Pancreas (tissue), 10 donors: ENCODE measurements at regions not wholly inside any gene's neighbourhood (a gene's known extent, or its start where the extent isn't known, plus 50 kb on each side); places are given as distances from the start of the nearest gene placed in this dataset.

Experiments used
- ATAC-seq, 4 donors: fragments of 200-7000 bp; cut with Tn5 transposase; one replicate each; pipeline versions ENCODE4 v1.8.0 to v1.9.1; 2020; ENCODE audit warnings: mild to moderate bottlenecking in 4 of 4, moderate library complexity in 4 of 4
- DNase-seq, 6 donors: peaks; one replicate each; pipeline ENCODE4 v3.0.0-alpha.2; 2020
- FAIRE-seq: peaks from 2 replicates; lab custom pipeline; 2012; peaks lifted over from hg19 to GRCh38; lab: Jason Lieb, UNC
- H3K27ac ChIP-seq, 4 donors: fragments of 200-600 bp; sonication (generic); 1 replicate in 3 of 4; 2 replicates in 1 of 4; pipeline versions ENCODE4 v1.5.0 to v1.8.0; 2020
- H3K27me3 ChIP-seq, 4 donors: fragments of 200-600 bp; one replicate each; pipeline ENCODE4 v1.8.0; 2021
- H3K36me3 ChIP-seq, 3 donors: fragments of 200-600 bp; sonication (generic) in 1 of 3; one replicate each; pipeline versions ENCODE4 v1.5.0 to v1.8.0; 2020 to 2021
- H3K4me1 ChIP-seq, 3 donors: fragments of 200-600 bp; one replicate each; pipeline ENCODE4 v1.8.0; 2021
- H3K4me3 ChIP-seq, 4 donors: fragments of 200-600 bp; sonication (generic) in 2 of 4; one replicate each; pipeline versions ENCODE4 v1.5.0 to v1.8.0; 2020 to 2021
- H3K9me3 ChIP-seq, 4 donors: fragments of 200-600 bp; one replicate each; pipeline ENCODE4 v1.8.0; 2021
- CTCF ChIP-seq, 4 donors: fragments of 200-600 bp; sonication (generic) in 3 of 4; IDR thresholded peaks; one replicate each; pipeline versions ENCODE4 v1.5.0 to v1.8.0; 2021; ENCODE audit warnings: antibody characterized with exemption in 4 of 4
- WGBS, 2 donors: extraction: QIAGEN DNeasy Blood & Tissue Kit; methylation state at CpG; one replicate each; pipeline ENCODE4 v1.1.7; 2013; 5-methylcytosine and 5-hydroxymethylcytosine counted together
- intact Hi-C, 3 donors: fragments of 100-400 bp; cut with DNase I; formaldehyde crosslinking; loops; one replicate each; pipeline versions ENCODE4 v1.11.1 to v1.14.2; 2022
- donor health status: healthy with polysubstance abuse.
- donor health status: DM: no; HTN: no; CAD: no; lungs with moderate emphysema.
- donor health status: DM: no; HTN: no; CAD: no.
- donor health status: control.
- donor health status: control.
- donor health status: Bipolar disorder and iron deficiency.
- donor health status: DM: yes; HTN: yes; CAD: no.
- donor health status: DM: no; HTN: no; CAD: no.
- donor health status: DM: no; HTN: no; CAD: no.
- donor health status: DM: yes; HTN: yes; CAD: no.

GRCh38 chr5:116378007-116378776 is 196.4 kb downstream of the SEMA6A start:
- no peak for FAIRE-seq
- 86 to 90% methylated on average over 12 of the region's 12 CpGs for WGBS, 2 donors

GRCh38 chr5:116377276-116378006 is 197.2 kb downstream of the SEMA6A start:
- intact Hi-C loops: no loop called here
- ATAC-seq: no peak
- 83 to 89% methylated on average over 18 of the region's 18 CpGs for WGBS, 2 donors
- H3K4me3 ChIP-seq: no peak overlapping the region
- H3K4me1 ChIP-seq: no peaks in the 10 kb centered on the region
- H3K36me3 ChIP-seq: no peaks in the 10 kb centered on the region
- H3K27me3 ChIP-seq: no peaks in the 10 kb centered on the region
- TF ChIP-seq CTCF (IDR thresholded peaks at IDR 0.05): no peak
- no peak for DNase-seq
- no peak for FAIRE-seq
- no peak overlapping the region for H3K27ac ChIP-seq
- H3K9me3 ChIP-seq: no peaks in the 10 kb centered on the region

More at GRCh38 chr5:116378007-116378776, 196.4 kb downstream of the SEMA6A start:
- H3K27me3 ChIP-seq: no peaks in the 10 kb centered on the region
- TF ChIP-seq CTCF (IDR thresholded peaks at IDR 0.05): no peak
- DNase-seq: no peak
- no peak overlapping the region for H3K27ac ChIP-seq
- no peaks in the 10 kb centered on the region for H3K4me1 ChIP-seq
- peak in 2 of 4 donors; percentile 32 to 41 for ATAC-seq
- H3K4me3 ChIP-seq: no peak overlapping the region
- H3K9me3 ChIP-seq: no peaks in the 10 kb centered on the region
- no peaks in the 10 kb centered on the region for H3K36me3 ChIP-seq
- intact Hi-C loops: no loop called here

- WGBS, 2 donors: 68 to 84% methylated on average over 5 of the region's 5 CpGs
- DNase-seq: no peak
- H3K27ac ChIP-seq: no peak overlapping the region
Measured at GRCh38 chr5:116375926-116376325, 198.7 kb downstream of the SEMA6A start.

GRCh38 chr5:116374434-116374852 is 200.2 kb downstream of the SEMA6A start:
- no peak for DNase-seq
- Histone ChIP-seq H3K9me3 (no peaks in the 10 kb centered on the region), H3K27ac (no peak overlapping the region), H3K4me1 (peaks cover 0 to 7% (median 6%) of the 10 kb centered on the region in 3 donors), H3K27me3 (no peaks in the 10 kb centered on the region), H3K4me3 (no peak overlapping the region), H3K36me3 (no peaks in the 10 kb centered on the region)
- intact Hi-C loops: no loop called here
- 87 to 92% methylated on average over 4 of the region's 4 CpGs for WGBS, 2 donors
- ATAC-seq: no peak
- no peak for FAIRE-seq
- no peak for TF ChIP-seq CTCF (IDR thresholded peaks at IDR 0.05)

More at GRCh38 chr5:116375926-116376325, 198.7 kb downstream of the SEMA6A start:
- intact Hi-C loops: no loop called here
- Histone ChIP-seq H3K4me1 (peaks cover 0 to 7% (median 2%) of the 10 kb centered on the region in 3 donors), H3K27me3 (no peaks in the 10 kb centered on the region), H3K36me3 (no peaks in the 10 kb centered on the region), H3K9me3 (no peaks in the 10 kb centered on the region), H3K4me3 (no peak overlapping the region)
- ATAC-seq (peak in 2 of 4 donors; percentile 31 to 35), FAIRE-seq (no peak)
- no peak for TF ChIP-seq CTCF (IDR thresholded peaks at IDR 0.05)
